Loucy (cell line): ENCODE measurements at regions not wholly inside any gene's neighbourhood (a gene's known extent, or its start where the extent isn't known, plus 50 kb on each side); places are given as distances from the start of the nearest gene placed in this dataset.
A peak's percentile ranks its signal among the peaks of the same experiment; 100 is the strongest.

ENCODE experiments used
- H2AFZ ChIP-seq: fragments of 200-600 bp; sonication (generic); 2 replicates; pipeline ENCODE4 v1.6.0; 2016; ENCODE audit warnings: antibody characterized with exemption, mild to moderate bottlenecking, low read length, moderate library complexity
- H3F3A ChIP-seq: fragments of 200-600 bp; 2 replicates; pipeline ENCODE4 v1.6.0; 2016; ENCODE audit warnings: antibody characterized with exemption, low read depth, mild to moderate bottlenecking
- H3K27me3 ChIP-seq: fragments of 200-600 bp; sonication (generic); 2 replicates; pipeline ENCODE4 v1.6.1; 2014; ENCODE audit warnings: low read length, mild to moderate bottlenecking; ENCODE audit not compliant: insufficient read depth, poor library complexity, severe bottlenecking
- H3K36me3 ChIP-seq: fragments of 200-600 bp; sonication (generic); 2 replicates; pipeline ENCODE4 v1.6.1; 2016; ENCODE audit warnings: low read length; ENCODE audit not compliant: insufficient read depth
- H3K4me1 ChIP-seq: fragments of 200-600 bp; sonication (generic); 2 replicates; pipeline ENCODE4 v1.5.1; 2014; ENCODE audit warnings: low read length, mild to moderate bottlenecking; ENCODE audit not compliant: insufficient read depth, poor library complexity, severe bottlenecking
- H3K4me2 ChIP-seq: fragments of 200-600 bp; sonication (generic); 2 replicates; pipeline ENCODE4 v1.6.0; 2014; ENCODE audit warnings: antibody characterized with exemption, low read length, low read depth, mild to moderate bottlenecking; ENCODE audit not compliant: poor library complexity, severe bottlenecking
- H3K4me3 ChIP-seq: fragments of 200-600 bp; sonication (generic); 2 replicates; pipeline ENCODE4 v1.5.1; 2014; ENCODE audit warnings: low read length, mild to moderate bottlenecking, mixed read lengths; ENCODE audit not compliant: poor library complexity, severe bottlenecking
- H3K79me2 ChIP-seq: fragments of 200-600 bp; sonication (generic); 2 replicates; pipeline ENCODE4 v1.6.1; 2014; ENCODE audit warnings: low read length; ENCODE audit not compliant: insufficient read depth
- H3K9ac ChIP-seq: fragments of 200-600 bp; sonication (generic); 2 replicates; pipeline ENCODE4 v1.6.0; 2014; ENCODE audit warnings: mild to moderate bottlenecking, low read depth, low read length, moderate library complexity; ENCODE audit not compliant: poor library complexity, severe bottlenecking
- H3K9me2 ChIP-seq: fragments of 200-600 bp; sonication (generic); replicated peaks from 2 replicates; pipeline ENCODE4 v1.6.1; 2016; ENCODE audit warnings: low read depth, low read length, mixed read lengths
- H3K9me3 ChIP-seq: fragments of 200-600 bp; sonication (generic); 2 replicates; pipeline ENCODE4 v1.6.1; 2014; ENCODE audit warnings: mild to moderate bottlenecking, antibody characterized with exemption, low read length, low read depth; ENCODE audit not compliant: insufficient read depth
- H4K20me1 ChIP-seq: fragments of 200-600 bp; sonication (generic); 2 replicates; pipeline ENCODE4 v1.6.0; 2014; ENCODE audit warnings: antibody characterized with exemption, low read length, mild to moderate bottlenecking; ENCODE audit not compliant: insufficient read depth, poor library complexity, severe bottlenecking
- EZH2phosphoT487 ChIP-seq: fragments of 200-600 bp; IDR thresholded peaks from 2 replicates; pipeline ENCODE4 v1.6.1; 2018; ENCODE audit warnings: antibody characterized with exemption, mild to moderate bottlenecking, moderate library complexity, borderline replicate concordance
- TF ChIP-seq, protein P1 (sequence below): fragments of 200-600 bp; sonication (generic); conservative IDR thresholded peaks from 2 replicates; pipeline ENCODE4 v1.5.1; 2014; ENCODE audit warnings: mild to moderate bottlenecking, antibody characterized with exemption, low read length

DNA sequence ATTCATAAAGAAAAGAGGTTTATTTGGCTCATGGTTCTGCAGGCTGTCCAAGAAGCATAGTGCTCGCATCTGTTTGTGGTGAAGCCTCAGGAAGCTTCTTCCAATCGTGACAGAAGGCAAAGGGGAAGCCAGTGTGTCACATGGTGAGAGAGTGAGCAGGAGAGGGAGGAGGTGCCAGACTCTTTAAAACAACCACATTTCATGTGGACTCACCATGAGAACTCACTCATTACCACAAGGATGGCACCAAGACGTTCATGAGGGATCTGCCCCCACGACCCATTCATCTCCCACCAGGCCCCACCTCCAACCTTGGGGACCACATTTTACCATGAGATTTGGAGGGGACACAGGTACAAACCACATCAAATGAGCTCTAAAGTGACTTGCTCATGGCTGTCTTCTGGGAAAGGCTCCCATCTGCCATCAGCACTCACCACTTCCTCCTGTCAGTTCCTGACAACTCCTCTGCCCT lies 327.3 kb upstream of the TLE3 start:
- Histone ChIP-seq H3K9me3 (peaks cover 5% of the 10 kb centered on the region; the same call in 1 of the 2 replicates), H3K4me3 (peak overlapping the region; percentile 5), H3K9me2 (no peaks in the 10 kb centered on the region), H3K9ac (no peak overlapping the region), H3K4me1 (peaks cover 24% of the 10 kb centered on the region), H2AFZ (no peak overlapping the region), H3F3A (0 out of 2 replicates have a peak, but pooled peaks cover 5% of the 10 kb centered on the region), H3K4me2 (peak overlapping the region; percentile 51), H3K36me3 (no peaks in the 10 kb centered on the region), H3K79me2 (no peaks in the 10 kb centered on the region), H3K27me3 (no peaks in the 10 kb centered on the region), H4K20me1 (no peaks in the 10 kb centered on the region)
- no peak for TF ChIP-seq EZH2phosphoT487
- TF ChIP-seq, protein P1, sequence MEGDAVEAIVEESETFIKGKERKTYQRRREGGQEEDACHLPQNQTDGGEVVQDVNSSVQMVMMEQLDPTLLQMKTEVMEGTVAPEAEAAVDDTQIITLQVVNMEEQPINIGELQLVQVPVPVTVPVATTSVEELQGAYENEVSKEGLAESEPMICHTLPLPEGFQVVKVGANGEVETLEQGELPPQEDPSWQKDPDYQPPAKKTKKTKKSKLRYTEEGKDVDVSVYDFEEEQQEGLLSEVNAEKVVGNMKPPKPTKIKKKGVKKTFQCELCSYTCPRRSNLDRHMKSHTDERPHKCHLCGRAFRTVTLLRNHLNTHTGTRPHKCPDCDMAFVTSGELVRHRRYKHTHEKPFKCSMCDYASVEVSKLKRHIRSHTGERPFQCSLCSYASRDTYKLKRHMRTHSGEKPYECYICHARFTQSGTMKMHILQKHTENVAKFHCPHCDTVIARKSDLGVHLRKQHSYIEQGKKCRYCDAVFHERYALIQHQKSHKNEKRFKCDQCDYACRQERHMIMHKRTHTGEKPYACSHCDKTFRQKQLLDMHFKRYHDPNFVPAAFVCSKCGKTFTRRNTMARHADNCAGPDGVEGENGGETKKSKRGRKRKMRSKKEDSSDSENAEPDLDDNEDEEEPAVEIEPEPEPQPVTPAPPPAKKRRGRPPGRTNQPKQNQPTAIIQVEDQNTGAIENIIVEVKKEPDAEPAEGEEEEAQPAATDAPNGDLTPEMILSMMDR: no peak

DNA sequence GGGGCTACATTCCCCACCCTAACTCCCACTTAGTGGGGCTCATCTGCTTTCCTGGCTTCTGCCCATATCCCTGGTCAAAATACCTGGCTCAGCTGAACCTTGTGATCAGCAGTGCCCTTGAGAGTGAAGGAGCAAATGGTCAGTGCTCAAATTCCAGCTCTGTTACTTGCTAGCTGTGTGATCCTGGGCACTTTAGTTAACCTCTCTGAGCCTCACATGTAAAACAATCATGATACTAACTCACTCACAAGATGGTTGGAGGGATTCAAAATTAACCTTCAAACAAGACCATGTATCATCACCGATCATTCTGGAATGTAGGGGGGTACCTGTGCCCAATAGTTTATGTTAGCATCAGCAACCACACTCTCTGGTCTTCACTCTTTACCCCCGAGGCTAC lies 325.6 kb upstream of the TLE3 start:
- no peak overlapping the region for H3K9ac ChIP-seq
- no peaks in the 10 kb centered on the region for H4K20me1 ChIP-seq
- 0 out of 2 replicates have a peak, but pooled peaks cover 5% of the 10 kb centered on the region for H3F3A ChIP-seq
- H3K27me3 ChIP-seq: no peaks in the 10 kb centered on the region
- H3K4me2 ChIP-seq: no peak overlapping the region
- no peak overlapping the region for H2AFZ ChIP-seq
- H3K79me2 ChIP-seq: no peaks in the 10 kb centered on the region
- H3K4me3 ChIP-seq: no peak overlapping the region
- H3K36me3 ChIP-seq: no peaks in the 10 kb centered on the region
- peaks cover 1% of the 10 kb centered on the region; the same call in 1 of the 2 replicates for H3K9me3 ChIP-seq
- TF ChIP-seq EZH2phosphoT487: no peak
- TF ChIP-seq, protein P1: no peak
- H3K4me1 ChIP-seq: peaks cover 24% of the 10 kb centered on the region
- no peaks in the 10 kb centered on the region for H3K9me2 ChIP-seq

DNA sequence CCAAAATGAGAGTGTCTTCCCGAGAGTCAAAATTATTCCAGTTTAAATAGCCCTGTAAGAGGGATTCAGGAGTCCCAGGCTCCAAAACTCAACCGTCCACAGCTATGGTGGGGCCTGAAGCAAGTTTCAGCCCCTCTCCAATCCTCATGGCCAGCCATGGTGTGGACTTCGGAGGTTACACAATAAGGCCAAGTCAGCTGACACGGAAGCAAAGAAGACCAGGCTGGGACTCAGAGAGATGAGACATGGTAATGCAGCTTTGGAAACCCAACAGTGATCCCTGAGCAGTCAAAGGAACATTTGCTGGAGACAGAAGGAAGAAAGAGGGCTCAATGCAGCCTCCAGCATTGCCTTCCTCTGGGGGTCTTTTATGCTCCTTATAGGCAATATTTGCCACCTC lies 324.6 kb upstream of the TLE3 start:
- no peak overlapping the region for H2AFZ ChIP-seq
- H3K9ac ChIP-seq: no peak overlapping the region
- H3K27me3 ChIP-seq: no peaks in the 10 kb centered on the region
- no peaks in the 10 kb centered on the region for H3K9me2 ChIP-seq
- peaks cover 24% of the 10 kb centered on the region for H3K4me1 ChIP-seq
- TF ChIP-seq EZH2phosphoT487: no peak
- TF ChIP-seq, protein P1: no peak
- no peak overlapping the region for H3K4me2 ChIP-seq
- H3F3A ChIP-seq: 0 out of 2 replicates have a peak, but pooled peaks cover 5% of the 10 kb centered on the region
- H3K4me3 ChIP-seq: no peak overlapping the region
- H3K36me3 ChIP-seq: no peaks in the 10 kb centered on the region
- H3K9me3 ChIP-seq: no peaks in the 10 kb centered on the region; the same call in 1 of the 2 replicates
- no peaks in the 10 kb centered on the region for H4K20me1 ChIP-seq
- no peaks in the 10 kb centered on the region for H3K79me2 ChIP-seq
